HG03521 (cell line): ENCODE measurements at regions not wholly inside any gene's neighbourhood (a gene's known extent, or its start where the extent isn't known, plus 50 kb on each side); places are given as distances from the start of the nearest gene placed in this dataset.

Experiments used
- ATAC-seq: cut with Tn5 transposase; IDR thresholded peaks from one replicate; pipeline ENCODE4 v1.9.1; 2021; ENCODE audit warnings: mild to moderate bottlenecking, moderate library complexity; ENCODE audit not compliant: unreplicated experiment

DNA sequence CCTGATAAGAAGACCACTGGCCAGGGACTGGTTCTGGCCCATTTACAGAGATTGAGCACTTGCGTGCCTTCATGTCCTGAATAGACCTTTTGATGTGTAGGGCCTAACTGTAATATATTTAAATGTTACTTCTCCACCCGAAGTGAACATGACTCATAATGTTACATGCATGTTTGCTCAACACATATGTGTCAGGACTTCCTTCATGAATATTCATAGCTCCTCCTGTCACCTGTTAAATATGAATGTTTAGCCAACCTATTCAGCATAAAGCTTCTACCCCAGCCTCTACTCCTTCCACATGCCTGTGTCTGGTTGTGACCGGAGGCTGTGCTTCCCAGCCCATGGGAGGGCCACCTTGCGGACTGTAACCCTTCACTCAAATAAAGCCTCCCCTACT is 457.5 kb downstream of the IRX1 start:
- ATAC-seq, result no peak

DNA sequence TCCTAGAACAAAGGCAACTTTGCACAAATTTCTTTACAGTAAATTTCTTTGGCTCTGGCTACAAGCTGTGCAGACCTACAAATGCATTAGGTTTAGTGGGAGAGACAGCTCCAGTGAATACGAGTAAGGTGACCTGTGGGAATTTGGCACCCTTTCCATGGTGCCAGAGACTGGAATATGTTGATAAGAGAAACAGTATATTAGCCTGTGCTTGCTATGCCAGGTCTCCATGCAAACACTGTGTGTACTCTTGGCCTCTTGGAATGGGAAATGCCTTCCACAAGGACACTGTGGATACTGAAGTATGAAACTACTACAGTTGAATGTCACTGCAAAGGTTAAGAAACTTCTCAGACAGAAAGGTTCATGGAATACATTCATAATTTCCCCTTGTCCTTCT is 458.5 kb downstream of the IRX1 start:
- ATAC-seq, result no peak

DNA sequence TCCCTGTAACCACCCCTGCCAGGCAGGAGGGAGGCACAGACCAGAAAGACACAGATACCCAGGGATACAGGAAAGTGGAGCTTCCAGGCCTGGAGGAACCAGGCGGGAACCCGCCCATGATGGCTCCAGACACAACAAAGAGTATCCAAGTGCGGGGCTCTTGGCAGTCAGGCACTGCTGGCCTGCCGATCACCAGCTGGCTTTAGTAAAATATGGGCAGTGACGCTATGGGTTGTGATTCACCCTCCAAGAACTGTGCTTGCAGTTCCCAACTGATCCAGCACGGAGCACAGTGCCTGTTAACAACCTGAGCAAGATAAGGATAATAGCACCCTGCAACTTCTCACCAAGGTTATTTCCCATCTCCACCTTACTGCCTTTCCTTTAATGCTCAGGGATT is 463.3 kb downstream of the IRX1 start:
- no peak for ATAC-seq

DNA sequence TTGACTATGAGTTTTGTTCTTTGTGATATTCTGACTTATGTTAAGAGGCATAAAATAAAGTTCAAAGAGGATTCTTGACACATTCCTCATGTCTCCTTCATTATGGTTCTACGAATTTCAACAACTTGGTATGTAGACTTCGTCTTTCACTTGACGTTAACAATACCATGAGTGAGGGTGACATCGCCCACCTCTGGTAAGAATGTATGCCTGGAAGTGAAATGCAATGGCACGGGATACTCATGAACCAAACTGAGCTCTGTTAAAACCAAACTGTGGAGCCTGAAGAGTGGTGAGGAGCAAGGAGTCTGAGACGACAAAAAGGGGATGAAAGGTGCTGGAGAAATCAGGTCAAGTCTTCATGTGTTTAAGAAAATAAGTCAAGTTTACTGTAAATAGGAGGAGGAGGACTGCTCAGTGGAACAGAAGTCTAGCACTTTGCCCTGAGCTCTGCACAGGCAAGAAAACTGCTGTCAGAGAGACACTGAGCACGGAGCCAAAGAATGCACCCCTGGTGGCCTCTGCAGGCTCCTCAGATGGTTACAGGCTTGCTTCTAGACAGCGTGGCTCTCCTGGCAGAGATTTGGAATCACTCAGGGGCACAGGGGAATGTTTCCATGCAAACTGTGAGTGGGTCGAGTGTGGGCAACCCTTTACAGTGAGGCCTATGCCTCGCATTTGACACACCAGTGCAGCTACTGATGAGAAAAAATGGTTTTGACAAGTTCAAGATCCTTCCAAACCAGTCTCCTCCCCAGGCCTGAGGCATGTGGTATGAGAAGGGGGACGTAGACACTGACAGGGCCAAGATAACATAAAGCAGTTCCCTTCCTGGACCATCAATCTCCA is 470.1 kb downstream of the IRX1 start:
- no peak for ATAC-seq

DNA sequence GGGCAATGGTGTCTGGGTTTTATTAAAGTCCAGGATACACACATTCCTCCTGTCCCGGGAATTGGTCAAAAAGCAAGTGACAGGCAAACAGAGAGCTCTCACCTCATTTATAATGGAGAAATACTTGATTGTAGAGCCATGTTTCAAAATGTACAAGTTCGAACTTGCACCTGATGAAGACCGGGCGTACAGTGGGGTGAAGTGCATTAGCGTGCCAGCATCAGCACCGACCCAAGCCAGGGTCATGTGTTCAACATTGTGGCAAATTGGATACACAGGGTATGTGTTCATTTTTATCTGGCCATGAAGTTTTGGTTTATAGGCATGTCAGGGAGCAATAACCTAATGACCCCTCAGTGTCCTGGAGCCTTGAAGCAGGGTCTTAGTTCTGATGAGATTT is 472.5 kb downstream of the IRX1 start:
- ATAC-seq, result no peak

DNA sequence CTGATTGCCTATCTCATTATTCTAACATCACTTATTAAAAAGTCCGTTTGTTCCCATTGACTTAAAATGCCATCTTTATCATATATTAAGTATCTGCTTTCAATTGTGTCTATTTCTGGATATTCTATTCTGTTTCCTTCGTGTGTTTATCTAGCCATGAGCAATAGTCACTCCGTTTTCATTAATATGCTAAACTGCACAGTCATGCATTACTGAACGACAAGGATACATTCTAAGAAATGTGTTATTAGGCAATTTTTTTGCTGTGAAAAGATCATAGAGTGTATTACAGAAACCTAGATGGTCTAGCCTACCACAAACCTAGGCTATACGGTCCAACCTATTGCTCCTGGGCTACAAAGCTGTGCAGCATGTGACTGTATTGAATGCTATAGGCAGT is 482.9 kb downstream of the IRX1 start:
- ATAC-seq, result no peak

DNA sequence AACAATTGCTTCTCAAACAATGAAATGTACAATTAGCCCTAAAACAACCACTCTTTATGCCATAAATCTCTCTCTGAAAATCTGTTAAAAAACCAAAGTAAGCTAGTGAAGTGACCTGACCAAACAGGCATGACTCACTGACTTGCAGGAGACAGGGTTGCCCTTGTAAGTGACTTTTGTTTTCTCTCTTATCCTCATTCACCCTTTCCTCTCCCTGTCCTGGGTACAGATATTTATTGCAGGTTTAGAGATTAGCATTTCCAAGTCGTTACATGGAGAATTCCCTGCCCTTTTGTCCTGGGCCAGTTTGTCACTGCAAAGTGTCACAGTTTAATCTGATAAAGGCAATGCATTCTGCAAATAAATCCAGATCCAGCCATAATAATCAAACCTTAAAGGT is 484.2 kb downstream of the IRX1 start:
- ATAC-seq, result no peak

DNA sequence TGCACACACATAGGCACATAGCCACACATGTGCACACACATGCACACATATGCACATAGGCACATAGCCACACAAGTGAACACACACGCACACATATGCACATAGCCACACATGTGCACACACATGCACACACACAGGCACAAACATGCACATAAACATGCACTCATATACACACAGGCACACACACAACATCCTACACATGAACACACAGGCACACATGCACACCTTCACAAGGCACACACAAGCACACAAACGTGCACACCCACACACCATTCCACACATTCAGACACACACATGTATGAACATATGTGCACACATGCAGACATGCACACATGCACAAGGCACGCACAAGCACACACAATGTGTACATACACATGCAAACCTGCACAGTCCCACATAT is 484.7 kb downstream of the IRX1 start:
- no peak for ATAC-seq

DNA sequence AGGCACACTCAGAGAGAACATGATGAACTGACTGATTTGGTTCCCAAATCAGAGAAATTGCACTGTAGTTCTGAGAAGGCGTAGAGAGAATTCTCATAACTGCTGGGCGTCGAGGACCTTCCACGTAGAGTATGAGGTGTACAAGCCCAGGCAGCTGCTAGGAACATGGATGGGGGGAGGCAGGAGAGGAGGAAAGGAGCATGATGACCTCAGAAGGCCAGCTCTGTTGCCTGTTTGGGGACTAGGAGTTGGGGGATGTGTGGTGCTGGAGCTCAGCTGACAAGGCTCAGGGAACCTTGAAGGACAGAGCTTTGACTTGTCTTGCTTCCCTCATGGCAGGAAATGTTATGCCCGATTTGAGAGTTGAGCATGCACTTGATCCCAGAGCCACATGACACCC is 485.4 kb downstream of the IRX1 start:
- no peak for ATAC-seq

DNA sequence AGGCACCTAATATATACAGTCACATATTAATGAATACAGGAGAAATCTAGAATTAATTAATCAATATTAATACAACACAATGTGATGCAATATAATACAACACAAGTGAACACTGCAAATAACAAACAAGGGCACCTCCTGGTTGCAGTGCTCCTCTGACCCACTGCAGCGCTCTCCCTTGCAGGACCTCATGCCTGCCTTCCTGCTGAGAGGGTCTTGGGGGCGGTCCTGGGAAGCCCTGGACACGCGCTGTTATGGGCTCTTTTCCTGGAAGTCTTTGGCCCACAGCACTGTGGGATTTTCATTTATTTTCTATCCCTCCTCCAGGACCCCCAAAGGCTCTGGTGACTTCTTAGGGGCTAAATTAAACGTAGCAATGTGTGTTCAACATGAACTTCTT is 485.8 kb downstream of the IRX1 start:
- ATAC-seq, result no peak

DNA sequence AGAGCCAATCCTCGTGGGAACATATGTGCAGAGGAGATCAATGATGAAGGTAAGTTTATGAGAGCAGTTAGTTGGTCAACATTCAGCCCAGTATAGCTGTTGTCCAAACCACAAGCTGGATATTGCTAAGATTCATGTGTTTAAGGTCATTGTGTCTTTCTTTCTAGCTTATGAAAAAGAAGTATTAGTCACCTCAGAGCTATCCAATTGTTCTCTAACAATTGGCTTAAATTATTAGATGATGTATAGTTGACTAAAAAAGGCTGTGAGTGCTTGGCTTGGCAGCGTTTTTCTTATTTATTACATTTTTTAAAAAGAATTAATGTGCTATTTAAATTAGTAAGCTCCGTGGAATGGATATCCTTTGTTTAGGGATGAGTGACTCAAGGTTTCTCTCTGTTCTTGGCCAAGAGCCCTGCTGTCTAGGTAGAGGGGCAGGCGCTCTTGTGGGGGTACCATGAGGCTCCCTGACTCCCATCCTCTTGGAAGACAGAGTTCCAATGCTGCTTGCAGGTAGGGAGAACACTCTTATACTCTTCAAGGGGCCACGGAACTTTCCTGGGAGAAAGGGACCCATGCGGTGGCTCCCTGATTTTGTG is 487.4 kb downstream of the IRX1 start:
- no peak for ATAC-seq

DNA sequence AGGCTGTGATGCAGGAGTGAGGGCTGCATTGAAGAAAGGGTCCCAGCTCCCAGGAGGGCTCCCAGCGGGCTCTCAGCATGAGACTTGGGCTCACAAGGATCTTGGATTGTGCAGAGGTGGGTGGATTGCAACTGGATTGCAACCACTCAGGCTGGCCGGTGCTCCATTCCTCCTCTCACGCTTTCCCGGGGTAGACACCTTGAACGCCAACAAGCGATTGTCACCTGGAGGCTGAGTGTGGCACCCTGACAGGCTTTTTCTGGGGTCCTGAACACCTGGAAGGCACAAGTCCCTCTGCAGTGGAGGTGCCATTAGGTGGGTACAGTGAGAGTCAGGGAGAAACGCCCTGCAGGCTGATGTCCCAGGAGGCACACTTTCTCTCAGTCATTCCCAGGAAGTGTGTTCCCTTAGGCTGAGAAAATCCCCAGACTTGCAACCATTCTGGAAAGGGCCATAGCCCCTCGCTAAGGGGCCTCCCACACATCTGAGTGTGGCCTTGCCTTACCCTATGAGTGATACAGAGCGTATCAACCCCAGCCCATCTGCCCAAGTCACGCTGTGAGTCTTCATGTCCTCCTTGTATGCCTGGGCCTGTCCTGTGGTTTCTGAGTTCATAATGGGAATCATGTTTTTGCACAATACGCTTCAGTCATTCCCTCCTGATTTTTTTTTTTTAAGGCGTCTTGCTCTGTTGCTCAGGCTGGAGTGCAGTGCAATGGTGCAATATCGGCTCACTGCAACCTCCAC is 488.1 kb downstream of the IRX1 start:
- no peak for ATAC-seq

DNA sequence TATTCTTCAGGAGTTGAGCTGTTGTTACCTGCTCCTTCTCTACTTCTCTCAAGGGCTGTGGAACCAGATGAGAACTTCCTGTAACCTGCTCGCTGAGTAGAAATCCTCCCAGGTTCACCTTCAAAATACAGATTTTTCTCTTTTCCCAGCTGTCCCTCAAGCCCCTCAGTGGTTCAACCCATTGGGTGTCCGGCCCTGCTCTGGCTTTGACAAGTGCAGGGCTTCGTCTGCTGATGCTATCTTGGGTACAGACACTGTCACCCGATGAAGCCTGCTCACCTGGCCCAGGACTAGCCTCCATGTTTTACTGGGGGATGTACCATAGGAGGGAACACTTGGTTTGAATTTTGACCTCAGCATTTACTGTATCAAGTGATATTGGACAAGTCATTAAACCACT is 490.4 kb downstream of the IRX1 start:
- no peak for ATAC-seq

DNA sequence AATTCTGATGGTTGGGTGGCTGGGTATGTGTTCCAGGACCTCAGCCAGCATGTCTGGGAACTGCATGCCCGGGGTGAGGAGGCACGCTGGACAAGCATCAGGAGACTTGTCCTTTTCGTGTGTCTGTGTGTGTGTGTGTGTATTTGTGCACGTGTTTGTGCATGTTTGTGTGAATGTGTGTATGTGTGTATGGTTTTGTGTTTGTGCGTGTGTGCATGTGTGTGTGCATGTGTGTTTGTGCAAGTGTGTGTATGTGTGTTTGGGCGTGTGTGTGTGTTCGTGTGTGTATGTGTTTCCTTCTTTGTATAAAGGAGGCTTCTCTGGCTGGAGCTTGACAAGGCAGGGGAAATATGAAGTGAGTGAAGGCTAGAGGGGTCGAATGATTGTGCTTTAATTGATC is 491.5 kb downstream of the IRX1 start:
- ATAC-seq, result no peak

DNA sequence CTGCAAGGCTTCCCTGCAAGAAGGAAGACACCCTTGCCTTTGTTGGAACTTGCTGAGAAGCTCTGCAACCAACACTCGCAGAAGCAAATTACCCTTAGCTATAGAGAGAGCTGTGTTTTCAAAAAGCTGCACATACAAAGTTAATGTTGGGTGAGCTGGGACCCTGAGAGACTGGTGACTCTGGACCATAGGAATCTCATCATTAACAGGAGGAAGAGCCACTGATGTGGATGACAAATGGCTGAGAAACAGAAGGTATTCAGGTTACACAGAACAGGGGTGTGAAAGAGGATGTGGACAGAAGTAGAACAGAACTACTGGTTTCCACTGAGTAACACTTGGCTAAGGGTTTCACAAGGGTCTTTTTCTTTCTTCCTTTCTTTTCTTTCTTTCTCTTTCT is 493.5 kb downstream of the IRX1 start:
- ATAC-seq, result no peak

DNA sequence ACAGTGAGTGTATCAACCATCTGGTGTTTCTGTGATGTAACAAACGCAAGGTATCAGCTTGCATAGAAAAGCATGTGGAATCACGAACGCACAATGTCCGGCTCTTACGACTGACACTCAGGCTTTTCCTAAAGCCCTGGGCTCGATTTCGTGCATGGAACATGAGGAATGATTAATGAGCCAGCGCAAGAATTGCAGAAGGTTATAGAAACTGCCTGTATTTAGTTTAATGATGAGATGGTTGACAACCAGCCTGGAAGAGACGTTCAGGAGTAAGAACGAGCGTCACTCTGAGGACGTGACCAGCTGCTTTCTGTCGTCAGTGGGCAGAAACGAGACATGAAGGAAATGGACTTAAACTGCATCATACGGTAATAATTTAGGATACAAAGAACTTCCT is 497.6 kb downstream of the IRX1 start:
- ATAC-seq, result no peak

DNA sequence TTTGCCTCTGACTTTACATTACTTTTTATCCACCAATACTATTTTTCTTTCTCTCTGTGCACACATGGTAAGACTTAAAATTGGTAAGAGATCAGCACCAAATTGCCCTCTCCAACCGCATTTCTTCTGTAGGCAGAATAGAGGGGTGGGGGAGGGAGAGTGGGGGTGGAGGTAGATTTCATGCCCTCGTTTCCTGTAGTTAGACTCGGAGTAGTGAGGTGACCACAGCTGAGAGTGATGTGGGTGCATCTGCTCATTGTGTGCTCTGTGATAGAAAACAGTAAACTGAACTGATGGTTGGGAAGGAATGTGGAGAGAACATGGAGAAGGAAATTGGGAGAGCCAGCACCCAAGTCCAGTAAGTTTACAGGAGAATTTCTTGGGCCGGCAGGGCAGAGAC is 498.3 kb downstream of the IRX1 start:
- ATAC-seq, result no peak

DNA sequence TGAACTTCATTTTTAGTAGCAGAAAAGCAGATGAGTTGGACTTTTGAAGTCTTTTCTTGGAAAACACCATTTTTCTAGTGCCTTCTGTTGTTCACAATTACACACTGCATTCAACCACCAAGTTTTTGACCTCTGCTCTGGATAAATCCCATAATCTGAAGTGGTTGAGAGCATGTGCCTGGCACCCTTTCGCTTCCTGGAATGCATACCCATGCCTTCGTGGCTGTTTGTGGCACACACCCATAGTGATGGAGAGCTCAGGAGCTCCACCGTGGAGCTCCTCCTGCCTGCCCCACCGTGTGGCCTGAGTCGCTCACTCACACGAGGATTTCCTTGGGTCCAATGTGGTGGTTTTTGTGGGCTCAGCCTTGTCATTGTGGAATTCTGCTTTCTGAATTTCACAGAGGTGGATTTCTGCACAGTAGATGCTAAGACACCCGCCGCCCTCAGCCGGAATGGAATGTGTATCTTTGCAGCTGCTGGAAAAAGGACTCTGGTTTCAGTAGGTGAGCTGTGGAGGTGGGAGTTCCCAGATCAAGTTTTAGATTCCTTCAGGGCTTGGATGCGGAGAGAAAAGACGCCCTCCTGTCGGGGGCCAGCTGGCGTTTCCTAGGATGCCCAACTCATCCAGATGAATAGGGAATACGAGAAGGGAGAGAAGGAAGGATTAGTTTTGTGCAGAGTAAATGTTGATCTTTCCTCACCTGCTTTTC is 500.4 kb downstream of the IRX1 start:
- no peak for ATAC-seq

DNA sequence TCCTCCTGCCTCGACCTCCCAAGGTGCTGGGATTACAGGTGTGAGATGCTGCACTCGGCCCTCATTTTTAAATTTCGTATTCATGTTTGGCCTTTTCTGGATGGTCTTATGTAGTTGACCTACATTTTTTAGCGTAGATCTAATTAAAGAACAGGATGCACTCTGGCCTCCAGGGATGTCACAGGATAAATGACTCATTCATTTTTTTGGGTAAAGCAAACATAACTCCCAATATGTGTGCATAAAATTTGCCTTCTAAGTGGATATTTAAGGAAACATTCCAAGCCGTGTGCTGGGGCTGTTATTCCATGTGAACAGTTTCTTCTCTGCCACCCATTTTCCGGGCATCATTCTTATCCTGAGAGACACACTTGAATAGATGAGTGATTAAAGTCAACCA is 501.6 kb downstream of the IRX1 start:
- ATAC-seq, result no peak

DNA sequence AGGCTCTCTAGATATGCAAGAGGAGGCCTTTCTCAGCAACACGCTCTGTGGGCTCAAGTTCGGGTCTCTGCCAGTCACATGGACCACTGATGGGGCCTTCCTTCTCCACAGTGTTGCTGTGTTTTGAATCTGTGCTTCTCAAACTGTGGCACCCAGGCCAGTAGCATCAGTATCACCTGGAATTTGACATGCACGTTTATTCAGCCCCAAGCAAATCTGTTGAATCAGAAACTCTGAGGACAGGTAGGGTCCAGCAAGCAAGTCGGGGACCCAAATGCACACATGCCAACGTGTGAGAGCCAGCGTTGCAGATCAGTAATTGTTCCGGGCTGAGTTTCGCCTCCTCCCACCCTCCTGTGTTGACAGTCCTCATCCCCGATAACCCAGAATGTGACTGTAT is 502.6 kb downstream of the IRX1 start:
- no peak for ATAC-seq

DNA sequence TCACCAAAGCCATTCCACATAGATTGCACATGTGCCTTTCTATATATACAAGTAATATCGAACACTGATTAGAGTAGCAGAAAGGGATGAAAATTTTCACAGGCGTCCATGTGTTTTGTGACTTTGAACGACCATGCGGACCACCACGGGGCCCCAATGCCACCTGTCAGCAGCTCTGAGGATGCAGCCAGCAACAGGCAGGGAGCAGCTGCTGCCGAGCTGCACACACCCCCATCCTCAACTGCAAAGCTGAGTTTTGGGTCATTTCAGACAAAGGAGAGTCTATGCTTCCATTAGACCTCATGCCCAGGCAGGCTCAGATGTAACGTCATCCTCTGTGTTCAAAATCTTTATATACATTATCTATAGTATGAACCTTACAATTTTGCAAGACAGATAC is 503.8 kb downstream of the IRX1 start:
- ATAC-seq, result no peak

DNA sequence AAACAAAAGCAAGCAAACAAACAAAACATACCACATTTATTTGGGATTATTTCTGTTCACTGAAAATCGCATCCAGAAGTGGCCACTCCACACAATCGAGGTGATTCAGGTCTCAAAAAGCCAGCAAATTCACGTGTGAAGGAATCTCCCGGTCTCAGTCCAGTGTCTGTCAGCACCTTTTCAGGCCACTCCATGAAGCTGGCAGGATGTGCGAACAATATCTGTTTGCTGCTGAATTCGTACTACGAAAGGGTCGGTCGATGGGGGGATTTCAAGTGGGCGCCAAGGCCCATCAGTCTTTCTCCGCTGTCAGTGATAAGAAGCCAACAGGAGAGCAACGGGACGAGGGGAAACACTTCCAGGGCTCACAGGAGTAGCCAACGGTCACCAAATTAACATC is 505.1 kb downstream of the IRX1 start:
- no peak for ATAC-seq
